ENCODE measurements at regions not wholly inside any gene's neighbourhood (a gene's known extent, or its start where the extent isn't known, plus 50 kb on each side); places are given as distances from the start of the nearest gene placed in this dataset.

DNA sequence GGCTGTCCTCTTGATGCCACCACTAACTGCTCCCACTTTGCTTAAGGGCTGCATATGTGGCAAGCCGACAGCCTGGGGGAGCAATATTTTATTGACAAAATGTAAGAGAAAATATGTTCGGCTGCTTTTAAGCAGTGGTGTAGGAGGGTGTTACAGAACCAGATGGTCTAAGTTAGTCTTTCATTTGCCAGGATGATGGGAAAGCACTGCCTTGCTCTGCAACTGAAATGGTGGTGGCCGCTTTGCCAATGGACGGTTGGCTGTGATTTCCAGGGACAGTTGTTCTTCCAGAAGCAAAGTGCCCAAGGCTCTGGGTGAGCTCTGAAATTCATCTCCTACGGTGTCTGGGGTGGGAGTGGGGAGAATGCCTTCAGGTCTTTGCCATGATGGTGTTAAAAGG, 469.3 kb downstream of the TOX3 start:
- no peak overlapping the region for H3K9ac ChIP-seq (ENCODE audit: low read length in 2 of 2)
- no peak overlapping the region for H3K4me3 ChIP-seq (ENCODE audit: low read length in 2 of 2)
- no peaks in the 10 kb centered on the region for H3K9me3 ChIP-seq (ENCODE audit: control insufficient read depth in 2 of 2, low read length in 2 of 2)
- H3K27me3 ChIP-seq (ENCODE audit: control insufficient read depth in 1 of 2, insufficient read depth in 2 of 2, low read length in 2 of 2), result no peaks in the 10 kb centered on the region
- no peak overlapping the region for H3K27ac ChIP-seq (ENCODE audit: low read length)
- H3K36me3 ChIP-seq (ENCODE audit: control insufficient read depth in 2 of 2, insufficient read depth in 2 of 2, low read length in 2 of 2), result no peaks in the 10 kb centered on the region
- H3K4me1 ChIP-seq (ENCODE audit: control insufficient read depth, insufficient read depth, low read length), result no peaks in the 10 kb centered on the region

DNA sequence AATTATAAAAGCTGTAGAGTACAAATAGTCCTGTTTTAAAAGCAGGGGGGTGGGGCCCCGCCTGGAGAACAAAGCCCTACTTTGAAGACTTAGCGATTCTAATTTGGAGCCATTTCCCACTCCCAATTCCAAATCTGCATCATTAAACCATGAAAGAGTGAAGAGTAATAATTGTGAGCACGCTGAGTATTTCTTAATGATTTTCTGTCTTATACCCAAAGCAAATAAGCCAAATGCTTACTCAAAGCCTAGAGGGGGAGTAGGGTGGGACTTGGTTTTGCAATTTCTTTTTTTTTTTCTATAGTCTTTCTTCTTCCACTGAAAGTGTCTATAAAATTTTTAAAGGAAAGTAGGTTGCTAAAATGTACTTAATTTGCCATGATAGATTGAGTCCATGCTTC, 470.1 kb downstream of the TOX3 start:
- Histone ChIP-seq H3K9me3 (ENCODE audit: control insufficient read depth in 2 of 2, low read length in 2 of 2) (no peaks in the 10 kb centered on the region), H3K36me3 (ENCODE audit: control insufficient read depth in 2 of 2, insufficient read depth in 2 of 2, low read length in 2 of 2) (no peaks in the 10 kb centered on the region), H3K4me3 (ENCODE audit: low read length in 2 of 2) (no peak overlapping the region), H3K27ac (ENCODE audit: low read length) (no peak overlapping the region), H3K4me1 (ENCODE audit: control insufficient read depth, insufficient read depth, low read length) (no peaks in the 10 kb centered on the region), H3K27me3 (ENCODE audit: control insufficient read depth in 1 of 2, insufficient read depth in 2 of 2, low read length in 2 of 2) (no peaks in the 10 kb centered on the region), H3K9ac (ENCODE audit: low read length in 2 of 2) (no peak overlapping the region)

DNA sequence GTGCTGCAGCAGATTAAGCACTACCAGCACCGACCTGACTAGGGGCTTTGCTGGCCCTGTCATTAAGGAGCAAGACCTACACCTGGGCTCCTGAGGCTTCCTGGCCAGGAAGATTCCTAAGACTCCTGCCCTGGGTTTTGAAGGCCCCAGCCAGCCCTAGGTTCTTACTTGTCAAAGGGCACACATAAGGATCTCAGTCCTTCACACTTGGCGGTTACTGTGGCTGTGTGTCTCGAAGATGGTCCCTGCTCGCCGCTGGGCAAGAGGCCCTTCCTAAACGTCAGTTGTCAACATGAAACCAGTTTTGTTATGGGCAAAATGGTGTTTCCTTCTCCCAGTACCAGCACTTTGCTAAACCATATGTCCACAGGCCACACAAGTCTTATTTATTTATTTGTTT, 470.6 kb downstream of the TOX3 start:
- H3K27me3 ChIP-seq (ENCODE audit: control insufficient read depth in 1 of 2, insufficient read depth in 2 of 2, low read length in 2 of 2), result no peaks in the 10 kb centered on the region
- H3K27ac ChIP-seq (ENCODE audit: low read length), result no peak overlapping the region
- H3K9ac ChIP-seq (ENCODE audit: low read length in 2 of 2), result no peak overlapping the region
- no peaks in the 10 kb centered on the region for H3K4me1 ChIP-seq (ENCODE audit: control insufficient read depth, insufficient read depth, low read length)
- H3K9me3 ChIP-seq (ENCODE audit: control insufficient read depth in 2 of 2, low read length in 2 of 2), result no peaks in the 10 kb centered on the region
- no peaks in the 10 kb centered on the region for H3K36me3 ChIP-seq (ENCODE audit: control insufficient read depth in 2 of 2, insufficient read depth in 2 of 2, low read length in 2 of 2)
- H3K4me3 ChIP-seq (ENCODE audit: low read length in 2 of 2), result no peak overlapping the region

GRCh38 chr16:52074133-52074532, 472.8 kb downstream of the TOX3 start:
- H3K27ac ChIP-seq (ENCODE audit: low read length), result no peak overlapping the region
- H3K36me3 ChIP-seq (ENCODE audit: control insufficient read depth in 2 of 2, insufficient read depth in 2 of 2, low read length in 2 of 2), result no peaks in the 10 kb centered on the region
- no peak overlapping the region for H3K4me3 ChIP-seq (ENCODE audit: low read length in 2 of 2)
- no peak overlapping the region for H3K9ac ChIP-seq (ENCODE audit: low read length in 2 of 2)
- no peaks in the 10 kb centered on the region for H3K9me3 ChIP-seq (ENCODE audit: control insufficient read depth in 2 of 2, low read length in 2 of 2)
- no peaks in the 10 kb centered on the region for H3K27me3 ChIP-seq (ENCODE audit: control insufficient read depth in 1 of 2, insufficient read depth in 2 of 2, low read length in 2 of 2)
- H3K4me1 ChIP-seq (ENCODE audit: control insufficient read depth, insufficient read depth, low read length), result no peaks in the 10 kb centered on the region

DNA sequence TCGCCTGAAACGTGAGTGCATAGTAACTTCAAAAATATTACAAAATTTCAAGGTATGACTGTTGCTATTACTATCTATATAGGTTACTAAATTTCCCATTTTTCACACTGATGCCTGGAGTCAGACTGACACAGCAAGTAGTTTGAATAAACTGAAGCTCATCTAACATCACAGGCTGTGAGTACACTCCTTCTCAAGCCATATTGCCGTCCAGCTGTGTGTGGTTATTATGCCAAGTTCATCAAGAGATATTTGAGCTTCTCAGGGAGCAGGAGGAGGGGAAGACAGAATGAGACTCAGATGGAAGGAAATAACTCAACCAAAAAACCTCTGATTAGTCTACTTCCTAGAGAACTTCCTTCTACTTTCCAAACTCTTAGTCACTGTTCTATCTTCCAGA, 473.9 kb downstream of the TOX3 start:
- no peak overlapping the region for H3K4me3 ChIP-seq (ENCODE audit: low read length in 2 of 2)
- no peaks in the 10 kb centered on the region for H3K27me3 ChIP-seq (ENCODE audit: control insufficient read depth in 1 of 2, insufficient read depth in 2 of 2, low read length in 2 of 2)
- no peaks in the 10 kb centered on the region for H3K36me3 ChIP-seq (ENCODE audit: control insufficient read depth in 2 of 2, insufficient read depth in 2 of 2, low read length in 2 of 2)
- no peak overlapping the region for H3K27ac ChIP-seq (ENCODE audit: low read length)
- H3K4me1 ChIP-seq (ENCODE audit: control insufficient read depth, insufficient read depth, low read length), result no peaks in the 10 kb centered on the region
- H3K9me3 ChIP-seq (ENCODE audit: control insufficient read depth in 2 of 2, low read length in 2 of 2), result no peaks in the 10 kb centered on the region
- no peak overlapping the region for H3K9ac ChIP-seq (ENCODE audit: low read length in 2 of 2)

DNA sequence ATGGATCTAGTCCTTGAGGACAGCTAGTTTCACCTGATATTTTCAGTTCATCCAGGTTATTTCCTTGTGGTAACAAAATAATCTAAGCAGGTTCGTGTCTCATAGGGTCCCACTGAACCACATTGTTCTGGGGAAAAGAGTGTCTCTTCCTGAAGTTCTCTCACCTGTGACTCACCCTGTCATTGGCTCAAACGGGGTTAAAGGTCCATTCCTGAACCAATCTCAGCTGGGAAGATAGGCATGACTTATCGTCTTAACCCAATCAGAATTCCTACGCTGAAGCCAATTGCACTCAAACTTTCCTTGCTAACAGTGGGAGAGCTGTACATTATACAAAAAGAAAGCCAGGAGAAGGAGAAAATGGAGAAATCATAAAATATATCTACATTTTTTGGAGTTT, 475.8 kb downstream of the TOX3 start:
- no peaks in the 10 kb centered on the region for H3K9me3 ChIP-seq (ENCODE audit: control insufficient read depth in 2 of 2, low read length in 2 of 2)
- no peak overlapping the region for H3K9ac ChIP-seq (ENCODE audit: low read length in 2 of 2)
- H3K4me3 ChIP-seq (ENCODE audit: low read length in 2 of 2), result no peak overlapping the region
- no peak overlapping the region for H3K27ac ChIP-seq (ENCODE audit: low read length)
- no peaks in the 10 kb centered on the region for H3K27me3 ChIP-seq (ENCODE audit: control insufficient read depth in 1 of 2, insufficient read depth in 2 of 2, low read length in 2 of 2)
- no peaks in the 10 kb centered on the region for H3K4me1 ChIP-seq (ENCODE audit: control insufficient read depth, insufficient read depth, low read length)
- no peaks in the 10 kb centered on the region for H3K36me3 ChIP-seq (ENCODE audit: control insufficient read depth in 2 of 2, insufficient read depth in 2 of 2, low read length in 2 of 2)

DNA sequence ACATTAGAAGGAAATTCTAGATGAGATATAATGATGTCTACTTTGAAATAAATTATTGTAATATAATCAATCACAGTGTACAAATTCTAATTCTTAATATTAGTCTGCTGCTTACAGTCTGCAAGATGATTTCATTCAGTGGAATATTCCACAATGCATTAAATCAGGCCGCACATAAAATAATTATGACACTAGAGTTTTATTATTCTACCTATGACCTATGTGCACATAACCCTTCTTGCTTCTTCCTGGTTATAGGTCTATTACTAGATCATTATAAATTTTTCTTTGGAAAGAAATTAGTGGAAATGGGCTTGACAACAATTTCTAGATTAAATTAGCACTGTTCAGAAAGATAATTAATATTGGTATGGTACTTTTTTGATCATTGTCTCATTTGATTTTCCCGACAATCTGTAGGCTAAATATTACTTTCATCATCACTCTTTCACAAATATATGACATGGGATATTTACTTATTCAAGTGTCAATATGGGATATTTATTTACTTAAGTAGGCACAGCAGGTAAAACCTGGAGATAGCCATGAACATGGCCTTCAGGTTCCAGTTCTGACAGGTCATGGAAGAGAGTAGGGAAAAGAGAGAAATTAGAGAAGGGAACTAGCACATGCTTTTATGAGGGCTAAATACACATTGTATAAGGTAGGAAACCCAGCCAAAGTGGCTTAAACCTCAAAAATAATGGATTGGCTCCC, 476.4 kb downstream of the TOX3 start:
- Histone ChIP-seq H3K9ac (ENCODE audit: low read length in 2 of 2) (no peak overlapping the region), H3K27me3 (ENCODE audit: control insufficient read depth in 1 of 2, insufficient read depth in 2 of 2, low read length in 2 of 2) (no peaks in the 10 kb centered on the region), H3K4me3 (ENCODE audit: low read length in 2 of 2) (no peak overlapping the region), H3K27ac (ENCODE audit: low read length) (no peak overlapping the region), H3K4me1 (ENCODE audit: control insufficient read depth, insufficient read depth, low read length) (no peaks in the 10 kb centered on the region), H3K36me3 (ENCODE audit: control insufficient read depth in 2 of 2, insufficient read depth in 2 of 2, low read length in 2 of 2) (no peaks in the 10 kb centered on the region), H3K9me3 (ENCODE audit: control insufficient read depth in 2 of 2, low read length in 2 of 2) (no peaks in the 10 kb centered on the region)

DNA sequence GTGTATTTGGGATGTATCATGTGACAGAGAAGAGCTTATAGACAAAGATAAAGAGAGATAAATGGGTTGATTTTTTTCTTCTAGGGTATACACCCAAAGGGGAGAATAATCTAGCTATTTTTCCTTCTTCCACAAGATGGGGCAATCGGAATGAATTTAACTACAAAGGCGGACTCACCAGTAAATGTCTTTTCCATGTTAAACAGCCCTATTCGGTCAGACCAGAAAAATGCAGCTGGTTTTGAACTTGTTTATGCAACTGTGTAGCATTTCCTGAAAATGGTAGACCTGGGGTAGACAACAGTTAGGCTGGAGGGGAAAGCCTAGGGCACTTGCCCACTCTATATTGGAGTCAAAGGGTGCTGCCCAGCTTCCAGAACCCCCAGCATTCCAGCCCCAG, 477.1 kb downstream of the TOX3 start:
- Histone ChIP-seq H3K4me1 (ENCODE audit: control insufficient read depth, insufficient read depth, low read length) (no peaks in the 10 kb centered on the region), H3K9ac (ENCODE audit: low read length in 2 of 2) (no peak overlapping the region), H3K36me3 (ENCODE audit: control insufficient read depth in 2 of 2, insufficient read depth in 2 of 2, low read length in 2 of 2) (no peaks in the 10 kb centered on the region), H3K4me3 (ENCODE audit: low read length in 2 of 2) (no peak overlapping the region), H3K27ac (ENCODE audit: low read length) (no peak overlapping the region), H3K27me3 (ENCODE audit: control insufficient read depth in 1 of 2, insufficient read depth in 2 of 2, low read length in 2 of 2) (no peaks in the 10 kb centered on the region), H3K9me3 (ENCODE audit: control insufficient read depth in 2 of 2, low read length in 2 of 2) (no peaks in the 10 kb centered on the region)

GRCh38 chr16:52068447-52069074, 478.4 kb downstream of the TOX3 start:
- no peak overlapping the region for H3K27ac ChIP-seq (ENCODE audit: low read length)

DNA sequence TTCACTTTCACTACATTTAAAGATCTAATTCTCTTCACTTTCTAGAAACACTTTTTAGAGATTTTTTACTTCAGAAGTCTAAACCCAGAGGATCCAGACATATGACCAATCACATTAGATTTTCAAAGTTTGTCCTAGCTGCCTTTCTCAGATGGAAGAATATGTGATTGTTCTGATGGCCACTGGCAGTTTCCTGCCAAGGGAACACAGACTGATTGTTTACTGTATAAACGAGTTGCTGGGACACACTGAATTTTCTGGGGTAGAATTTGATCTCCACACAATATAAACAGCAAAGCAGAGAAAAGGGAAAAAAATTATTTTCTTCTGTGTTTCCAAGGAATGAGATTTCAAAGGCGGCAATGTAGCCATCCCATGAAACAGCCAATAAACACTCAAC, 480.0 kb downstream of the TOX3 start:
- Histone ChIP-seq H3K27ac (ENCODE audit: low read length) (no peak overlapping the region), H3K4me1 (ENCODE audit: control insufficient read depth, insufficient read depth, low read length) (no peaks in the 10 kb centered on the region), H3K9me3 (ENCODE audit: control insufficient read depth in 2 of 2, low read length in 2 of 2) (no peaks in the 10 kb centered on the region), H3K36me3 (ENCODE audit: control insufficient read depth in 2 of 2, insufficient read depth in 2 of 2, low read length in 2 of 2) (no peaks in the 10 kb centered on the region), H3K4me3 (ENCODE audit: low read length in 2 of 2) (no peak overlapping the region), H3K9ac (ENCODE audit: low read length in 2 of 2) (no peak overlapping the region), H3K27me3 (ENCODE audit: control insufficient read depth in 1 of 2, insufficient read depth in 2 of 2, low read length in 2 of 2) (no peaks in the 10 kb centered on the region)

More at GRCh38 chr16:52068447-52069074, 478.4 kb downstream of the TOX3 start:
- Histone ChIP-seq H3K36me3 (ENCODE audit: control insufficient read depth in 2 of 2, insufficient read depth in 2 of 2, low read length in 2 of 2) (no peaks in the 10 kb centered on the region), H3K9ac (ENCODE audit: low read length in 2 of 2) (no peak overlapping the region), H3K9me3 (ENCODE audit: control insufficient read depth in 2 of 2, low read length in 2 of 2) (no peaks in the 10 kb centered on the region), H3K4me1 (ENCODE audit: control insufficient read depth, insufficient read depth, low read length) (no peaks in the 10 kb centered on the region), H3K27me3 (ENCODE audit: control insufficient read depth in 1 of 2, insufficient read depth in 2 of 2, low read length in 2 of 2) (no peaks in the 10 kb centered on the region), H3K4me3 (ENCODE audit: low read length in 2 of 2) (no peak overlapping the region)

DNA sequence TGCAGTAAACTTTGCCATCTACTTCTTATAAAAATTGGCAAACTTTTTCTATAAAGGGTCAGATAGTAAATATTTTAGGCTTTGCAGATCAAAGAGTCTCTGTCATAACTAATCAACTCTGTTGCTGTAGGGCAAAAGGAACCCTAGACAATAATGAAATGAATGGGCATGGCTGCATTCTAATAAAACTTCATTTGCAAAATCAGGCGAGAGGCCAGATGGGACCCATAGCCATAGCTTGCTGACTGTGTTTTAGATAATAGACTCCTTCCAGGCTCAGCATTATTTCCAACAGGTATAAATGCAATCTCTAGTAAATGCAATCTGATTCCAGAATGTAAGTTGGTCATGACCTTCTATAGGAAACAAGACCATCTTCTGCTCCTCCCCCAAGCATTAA, 490.7 kb downstream of the TOX3 start:
- Histone ChIP-seq H3K4me1 (ENCODE audit: control insufficient read depth, insufficient read depth, low read length) (no peaks in the 10 kb centered on the region), H3K9ac (ENCODE audit: low read length in 2 of 2) (no peak overlapping the region), H3K27me3 (ENCODE audit: control insufficient read depth in 1 of 2, insufficient read depth in 2 of 2, low read length in 2 of 2) (no peaks in the 10 kb centered on the region), H3K27ac (ENCODE audit: low read length) (no peak overlapping the region), H3K4me3 (ENCODE audit: low read length in 2 of 2) (no peak overlapping the region), H3K9me3 (ENCODE audit: control insufficient read depth in 2 of 2, low read length in 2 of 2) (no peaks in the 10 kb centered on the region), H3K36me3 (ENCODE audit: control insufficient read depth in 2 of 2, insufficient read depth in 2 of 2, low read length in 2 of 2) (no peaks in the 10 kb centered on the region)

Data from stomach smooth muscle (tissue), 2 donors.